SJCRH30 (cell line): ENCODE measurements at regions not wholly inside any gene's neighbourhood (a gene's known extent, or its start where the extent isn't known, plus 50 kb on each side); places are given as distances from the start of the nearest gene placed in this dataset.

Source experiments
- DNase-seq, 2 experiments: peaks; one replicate each; pipeline ENCODE4 v3.0.0-alpha.2; 2015 to 2020
- H3K27ac ChIP-seq: fragments of 250-450 bp; sonication (Bioruptor Pico); 2 replicates; pipeline ENCODE4 v1.5.1; 2020; ENCODE audit warnings: mild to moderate bottlenecking, moderate library complexity
- H3K27me3 ChIP-seq: fragments of 250-450 bp; sonication (Bioruptor Pico); 2 replicates; pipeline ENCODE4 v1.5.1; 2020; ENCODE audit warnings: mild to moderate bottlenecking, moderate library complexity
- H3K36me3 ChIP-seq: fragments of 250-450 bp; sonication (Bioruptor Pico); 2 replicates; pipeline ENCODE4 v1.5.1; 2020; ENCODE audit warnings: mild to moderate bottlenecking, moderate library complexity
- H3K4me1 ChIP-seq: fragments of 250-450 bp; sonication (Bioruptor Pico); 2 replicates; pipeline ENCODE4 v1.5.1; 2020; ENCODE audit warnings: mild to moderate bottlenecking, moderate library complexity
- H3K4me3 ChIP-seq: fragments of 250-450 bp; sonication (Bioruptor Pico); 2 replicates; pipeline ENCODE4 v1.5.1; 2020; ENCODE audit warnings: mild to moderate bottlenecking, moderate library complexity
- H3K9me3 ChIP-seq: fragments of 250-450 bp; sonication (Bioruptor Pico); replicated peaks from 2 replicates; pipeline ENCODE4 v1.5.1; 2020; ENCODE audit warnings: mild to moderate bottlenecking, moderate library complexity

GRCh38 chr3:153573481-153573880, 411.5 kb downstream of the RAP2B start:
- Histone ChIP-seq H3K4me1 (peaks cover 30% of the 10 kb centered on the region), H3K27me3 (no peaks in the 10 kb centered on the region), H3K36me3 (no peaks in the 10 kb centered on the region), H3K27ac (no peak overlapping the region; the same call in 1 of the 2 replicates), H3K9me3 (peaks cover 22% of the 10 kb centered on the region), H3K4me3 (no peak overlapping the region)
- DNase-seq = no peak

DNA sequence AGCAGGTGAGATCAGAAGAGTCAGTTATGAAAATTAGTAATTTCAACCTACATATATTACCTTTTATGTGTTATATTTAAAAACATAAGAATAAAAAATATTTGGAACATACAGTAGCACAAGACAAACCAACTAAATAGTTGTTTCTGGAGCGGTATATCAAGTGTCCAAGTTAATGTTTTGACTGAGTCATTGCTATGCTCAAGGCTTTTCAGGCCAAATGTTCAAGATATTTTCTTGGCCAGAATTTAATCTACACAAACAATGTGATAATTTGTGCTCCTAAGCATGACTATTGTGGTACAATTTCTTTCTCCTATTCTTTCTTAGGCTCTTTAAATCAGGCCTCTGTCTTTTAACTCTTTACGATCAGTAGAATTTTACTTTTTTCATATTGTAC, 412.4 kb downstream of the RAP2B start:
- Histone ChIP-seq H3K36me3 (no peaks in the 10 kb centered on the region), H3K9me3 (peaks cover 12% of the 10 kb centered on the region), H3K4me1 (peaks cover 30% of the 10 kb centered on the region), H3K4me3 (no peak overlapping the region), H3K27ac (peak overlapping the region; percentile 34), H3K27me3 (no peaks in the 10 kb centered on the region)
- peak in 1 of 2 experiments; percentile 28 for DNase-seq

- no peak for DNase-seq
- peaks cover 24% of the 10 kb centered on the region for H3K4me1 ChIP-seq
- H3K4me3 ChIP-seq = no peak overlapping the region
- H3K27ac ChIP-seq = no peak overlapping the region
- no peaks in the 10 kb centered on the region for H3K36me3 ChIP-seq
- H3K9me3 ChIP-seq = peaks cover 4% of the 10 kb centered on the region; the same call in 1 of the 2 replicates
- no peaks in the 10 kb centered on the region for H3K27me3 ChIP-seq
Observed at GRCh38 chr3:153577059-153577736, 415.2 kb downstream of the RAP2B start.

DNA sequence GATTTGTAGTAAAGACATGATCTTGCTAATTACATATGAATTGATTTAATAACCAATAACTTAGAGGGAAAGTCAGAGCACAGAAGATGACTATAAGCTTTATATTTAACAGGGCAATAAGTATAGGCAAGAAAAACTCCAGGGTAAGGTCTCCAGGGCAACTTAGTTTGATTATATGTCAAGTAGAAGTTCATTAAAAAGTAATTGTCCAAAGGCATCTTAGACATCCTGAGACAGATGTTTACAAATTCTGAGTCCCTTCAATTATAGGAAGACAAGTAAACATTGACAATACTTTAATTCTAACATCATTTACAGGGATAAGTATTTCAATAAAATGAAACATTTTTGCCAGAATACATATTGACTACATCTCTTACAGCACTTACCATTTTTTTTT, 416.0 kb downstream of the RAP2B start:
- no peaks in the 10 kb centered on the region for H3K9me3 ChIP-seq
- no peak for DNase-seq
- no peak overlapping the region for H3K27ac ChIP-seq
- no peak overlapping the region for H3K4me3 ChIP-seq
- H3K36me3 ChIP-seq = no peaks in the 10 kb centered on the region
- peaks cover 18% of the 10 kb centered on the region for H3K4me1 ChIP-seq
- no peaks in the 10 kb centered on the region for H3K27me3 ChIP-seq

DNA sequence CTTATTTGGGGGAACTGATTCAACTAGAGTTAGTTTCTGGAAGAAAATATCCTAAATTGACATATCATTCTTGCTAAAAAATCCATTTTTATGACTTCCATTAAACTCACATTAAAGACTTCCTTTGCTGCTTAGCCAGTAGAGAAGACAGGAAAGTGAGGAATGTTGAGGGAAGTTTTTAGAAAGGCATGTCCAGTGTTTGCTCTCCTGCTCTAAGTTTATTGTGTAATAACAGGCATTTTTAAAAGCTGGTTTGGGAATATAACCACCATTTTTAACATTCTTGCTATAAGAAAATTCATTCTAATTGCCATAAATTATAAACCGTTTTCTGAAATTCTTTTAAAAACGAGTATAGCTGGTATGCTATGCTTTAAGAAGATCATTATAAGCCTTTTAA, 428.0 kb downstream of the RAP2B start:
- Histone ChIP-seq H3K27me3 (no peaks in the 10 kb centered on the region), H3K4me1 (peaks cover 6% of the 10 kb centered on the region; the same call in 1 of the 2 replicates), H3K4me3 (no peak overlapping the region), H3K27ac (no peak overlapping the region), H3K9me3 (no peaks in the 10 kb centered on the region), H3K36me3 (no peaks in the 10 kb centered on the region)
- DNase-seq = no peak

DNA sequence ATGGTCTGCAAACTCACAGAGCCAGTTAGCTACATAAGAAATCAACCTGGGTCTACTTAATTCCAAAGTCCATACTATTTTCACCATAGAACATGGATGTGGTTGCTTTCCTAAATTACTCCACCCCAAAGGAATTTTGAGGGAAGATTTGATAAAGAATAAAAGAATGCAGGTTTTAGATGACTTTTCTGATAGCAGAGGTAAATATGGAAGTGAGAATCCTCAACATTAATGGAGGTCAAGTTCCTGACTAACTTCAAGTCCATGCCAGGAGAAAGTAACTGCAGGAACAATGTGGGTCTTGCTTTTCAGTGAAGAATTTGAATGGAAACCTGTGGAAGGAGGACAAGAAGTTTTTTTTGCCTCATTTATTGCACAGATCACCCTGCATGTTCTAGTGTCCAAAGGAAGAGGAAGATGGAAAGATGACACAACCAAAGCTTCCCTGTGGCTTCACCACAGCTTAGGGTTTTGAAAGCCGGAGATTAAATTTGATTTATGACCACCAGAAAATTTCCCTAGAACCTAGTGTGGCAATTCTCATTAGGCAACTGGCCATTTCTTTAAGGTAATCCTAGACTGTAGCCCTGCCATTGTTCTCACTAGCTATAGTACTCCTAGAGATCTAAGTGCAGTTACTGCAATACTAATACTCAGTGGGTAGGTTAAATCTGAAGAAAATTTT, 429.7 kb downstream of the RAP2B start:
- Histone ChIP-seq H3K36me3 (no peaks in the 10 kb centered on the region), H3K4me1 (peaks cover 6% of the 10 kb centered on the region; the same call in 1 of the 2 replicates), H3K4me3 (no peak overlapping the region), H3K27me3 (no peaks in the 10 kb centered on the region), H3K9me3 (no peaks in the 10 kb centered on the region), H3K27ac (no peak overlapping the region)
- peak in 1 of 2 experiments; percentile 53 for DNase-seq

GRCh38 chr3:153595186-153595815, 433.3 kb downstream of the RAP2B start:
- Histone ChIP-seq H3K4me1 (peaks cover 10% of the 10 kb centered on the region), H3K27ac (no peak overlapping the region), H3K4me3 (no peak overlapping the region), H3K36me3 (no peaks in the 10 kb centered on the region), H3K27me3 (no peaks in the 10 kb centered on the region), H3K9me3 (no peaks in the 10 kb centered on the region)
- peak in 1 of 2 experiments; percentile 66 for DNase-seq

DNA sequence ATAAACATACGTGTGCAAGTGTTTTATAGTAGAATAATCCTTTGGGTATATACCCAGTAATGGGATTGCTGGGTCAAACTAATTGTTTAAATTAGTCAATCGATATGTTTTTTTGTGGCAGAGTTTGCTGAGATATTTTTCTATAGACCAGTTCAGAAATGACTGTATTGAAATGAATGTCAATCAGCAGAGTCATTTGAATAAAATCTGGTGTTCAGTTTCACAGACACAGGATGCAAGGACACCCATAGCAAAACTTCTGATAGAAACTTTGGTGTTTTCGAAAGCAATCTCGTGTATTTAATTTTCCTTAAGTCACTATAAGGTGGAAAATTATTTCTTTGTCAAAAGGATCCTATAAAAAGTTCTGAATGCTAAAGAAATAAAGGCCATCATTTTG, 434.4 kb downstream of the RAP2B start:
- Histone ChIP-seq H3K4me3 (no peak overlapping the region), H3K9me3 (no peaks in the 10 kb centered on the region), H3K27me3 (no peaks in the 10 kb centered on the region), H3K36me3 (no peaks in the 10 kb centered on the region), H3K27ac (no peak overlapping the region), H3K4me1 (peaks cover 10% of the 10 kb centered on the region)
- DNase-seq = no peak

DNA sequence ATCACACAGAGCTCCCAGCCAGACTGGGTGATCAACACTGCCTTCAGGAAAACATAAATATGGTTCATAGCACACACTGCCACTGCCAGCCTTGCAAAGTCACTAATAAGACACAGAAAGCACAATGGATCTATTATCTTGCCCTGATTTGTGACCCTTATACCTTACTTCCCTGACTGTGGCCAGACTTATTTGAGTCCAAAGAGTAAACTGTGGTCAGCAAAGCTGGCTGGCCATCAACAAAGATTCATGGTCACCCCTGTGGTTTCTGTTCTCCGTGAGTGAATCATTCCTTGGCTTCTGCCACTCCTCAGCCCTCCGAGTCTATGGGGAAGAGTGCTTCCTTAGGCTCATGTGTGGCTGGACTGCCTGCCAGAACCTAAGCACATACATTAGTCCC, 437.7 kb downstream of the RAP2B start:
- no peak overlapping the region for H3K27ac ChIP-seq
- no peaks in the 10 kb centered on the region for H3K27me3 ChIP-seq
- no peak overlapping the region for H3K4me3 ChIP-seq
- H3K4me1 ChIP-seq = peaks cover 4% of the 10 kb centered on the region
- H3K9me3 ChIP-seq = no peaks in the 10 kb centered on the region
- H3K36me3 ChIP-seq = no peaks in the 10 kb centered on the region
- peak; percentile 35 to 66 for DNase-seq

DNA sequence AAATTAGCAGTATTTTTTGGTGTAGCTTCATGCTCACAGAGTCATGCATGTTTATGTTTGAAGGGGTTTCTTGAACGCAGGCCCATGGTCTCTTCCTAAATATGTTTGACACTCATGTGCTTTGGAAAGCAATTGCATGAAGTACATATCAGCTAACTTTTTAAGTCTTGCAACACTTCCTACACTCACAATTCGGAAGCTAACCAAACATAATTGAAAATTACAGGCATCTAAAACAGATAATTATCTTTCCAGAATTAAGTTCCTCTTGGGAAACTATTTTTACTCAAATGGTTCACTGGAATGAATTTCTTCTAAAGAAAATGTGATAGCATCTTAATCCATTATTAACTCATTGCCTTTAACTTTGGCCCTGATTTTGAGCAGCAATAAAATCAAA, 438.9 kb downstream of the RAP2B start:
- no peaks in the 10 kb centered on the region for H3K9me3 ChIP-seq
- H3K27ac ChIP-seq = no peak overlapping the region
- H3K27me3 ChIP-seq = no peaks in the 10 kb centered on the region
- H3K36me3 ChIP-seq = no peaks in the 10 kb centered on the region
- H3K4me3 ChIP-seq = no peak overlapping the region
- DNase-seq = no peak
- H3K4me1 ChIP-seq = peaks cover 4% of the 10 kb centered on the region

- Histone ChIP-seq H3K27ac (no peak overlapping the region), H3K4me3 (no peak overlapping the region), H3K27me3 (no peaks in the 10 kb centered on the region), H3K36me3 (no peaks in the 10 kb centered on the region), H3K4me1 (peaks cover 4% of the 10 kb centered on the region), H3K9me3 (no peaks in the 10 kb centered on the region)
- no peak for DNase-seq
Observed at GRCh38 chr3:153601374-153601853, 439.4 kb downstream of the RAP2B start.

GRCh38 chr3:153602801-153603200, 440.8 kb downstream of the RAP2B start:
- no peaks in the 10 kb centered on the region for H3K36me3 ChIP-seq
- H3K4me1 ChIP-seq = peaks cover 4% of the 10 kb centered on the region
- no peak overlapping the region for H3K27ac ChIP-seq
- H3K27me3 ChIP-seq = no peaks in the 10 kb centered on the region
- no peaks in the 10 kb centered on the region for H3K9me3 ChIP-seq
- DNase-seq = no peak
- no peak overlapping the region for H3K4me3 ChIP-seq

- no peaks in the 10 kb centered on the region for H3K36me3 ChIP-seq
- peak overlapping the region; percentile 65 for H3K27ac ChIP-seq
- H3K27me3 ChIP-seq = no peaks in the 10 kb centered on the region
- no peak overlapping the region for H3K4me3 ChIP-seq
- H3K9me3 ChIP-seq = no peaks in the 10 kb centered on the region
- peaks cover 27% of the 10 kb centered on the region for H3K4me1 ChIP-seq
- DNase-seq = no peak
Observed at GRCh38 chr3:153614140-153614539, 452.1 kb downstream of the RAP2B start.

GRCh38 chr3:153614563-153614962, 452.5 kb downstream of the RAP2B start:
- Histone ChIP-seq H3K36me3 (no peaks in the 10 kb centered on the region), H3K4me1 (peaks cover 27% of the 10 kb centered on the region), H3K4me3 (no peak overlapping the region), H3K27ac (peak overlapping the region; percentile 65), H3K27me3 (no peaks in the 10 kb centered on the region), H3K9me3 (no peaks in the 10 kb centered on the region)
- peak; percentile 36 to 67 for DNase-seq

- Histone ChIP-seq H3K27me3 (no peaks in the 10 kb centered on the region), H3K4me3 (no peak overlapping the region), H3K27ac (peak overlapping the region; percentile 65), H3K9me3 (no peaks in the 10 kb centered on the region), H3K36me3 (no peaks in the 10 kb centered on the region), H3K4me1 (peaks cover 27% of the 10 kb centered on the region)
- peak; percentile 21 to 67 for DNase-seq
Observed at GRCh38 chr3:153615863-153616262, 453.8 kb downstream of the RAP2B start.
